ENCODE measurements at regions not wholly inside any gene's neighbourhood (a gene's known extent, or its start where the extent isn't known, plus 50 kb on each side); places are given as distances from the start of the nearest gene placed in this dataset.
"Not testable (repeated sequence)": the region's sequence is repeated elsewhere in the genome, so short reads cannot be mapped to it uniquely, and the experiment has no call there.

DNA sequence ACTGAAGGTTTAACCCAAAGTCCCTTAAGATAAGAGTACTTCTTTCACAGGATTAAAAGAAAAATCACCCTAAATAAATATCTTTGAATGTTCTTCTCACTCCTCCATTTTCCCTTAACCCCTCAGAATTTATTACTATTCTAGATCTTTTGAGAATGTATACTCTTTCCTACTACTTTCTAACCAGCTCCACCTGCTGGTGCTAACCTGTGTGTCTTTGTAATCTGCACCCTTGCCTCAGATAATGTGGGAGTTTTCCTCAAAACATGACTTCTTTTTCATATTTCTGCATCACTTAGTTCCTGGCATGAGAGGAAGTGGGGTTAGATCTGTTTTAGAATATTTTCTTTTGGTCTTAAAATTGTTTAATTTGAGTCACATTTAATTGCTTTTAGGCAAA, 394.2 kb downstream of the BMP2 start:
- DNase-seq (ENCODE audit: low read depth in 2 of 2): no peak

- DNase-seq (ENCODE audit: low read depth in 2 of 2): no peak
These were observed 404.4 kb downstream of the BMP2 start for GRCh38 chr20:7171911-7172310.

DNA sequence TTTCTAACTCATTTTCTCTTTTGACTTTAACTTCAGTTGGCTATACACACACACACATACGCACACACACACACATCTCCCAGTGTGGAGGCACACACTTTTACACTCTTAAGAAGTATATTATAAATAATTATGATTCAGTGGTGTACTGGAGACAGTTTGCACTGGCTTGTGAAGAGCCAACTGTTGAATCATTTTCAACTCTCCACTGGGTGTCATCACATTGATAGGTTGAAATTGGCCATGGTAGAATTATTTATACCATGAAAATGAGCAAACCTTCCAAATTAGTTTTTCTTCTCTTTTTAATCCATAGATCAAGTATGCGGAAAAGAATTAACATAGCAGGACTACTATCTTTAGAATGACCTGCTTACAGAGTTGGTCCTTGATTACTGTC, 407.1 kb downstream of the BMP2 start:
- no peak for DNase-seq (ENCODE audit: low read depth in 2 of 2)

GRCh38 chr20:7175827-7176226, 408.3 kb downstream of the BMP2 start:
- not testable (repeated sequence) for DNase-seq (ENCODE audit: low read depth in 2 of 2)

GRCh38 chr20:7178004-7178403, 410.5 kb downstream of the BMP2 start:
- no peak for DNase-seq (ENCODE audit: low read depth in 2 of 2)

GRCh38 chr20:7180256-7181045, 413.0 kb downstream of the BMP2 start:
- no peak for DNase-seq (ENCODE audit: low read depth in 2 of 2)

- no peak for DNase-seq (ENCODE audit: low read depth in 2 of 2)
These were observed 421.7 kb downstream of the BMP2 start for GRCh38 chr20:7189231-7189630.

DNA sequence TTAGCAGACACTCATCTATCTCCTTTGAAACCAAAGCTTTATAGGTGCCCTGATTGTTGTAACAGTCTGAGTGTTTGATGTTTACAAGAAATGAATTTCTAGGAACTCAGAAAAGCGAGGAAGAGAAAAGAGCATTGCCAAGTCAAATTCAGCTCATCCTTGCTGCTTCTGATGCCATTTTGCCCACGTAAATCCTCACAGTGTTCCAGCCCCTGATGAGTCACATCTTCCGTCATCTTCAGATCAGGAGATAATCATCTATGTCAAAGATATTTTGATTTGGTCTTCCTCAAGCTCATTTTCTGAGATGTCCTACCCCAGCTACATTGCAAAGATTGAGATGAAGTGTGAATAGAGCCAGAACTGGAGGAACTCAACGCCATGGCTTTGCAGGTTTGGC, 426.2 kb downstream of the BMP2 start:
- no peak for DNase-seq (ENCODE audit: low read depth in 2 of 2)

DNA sequence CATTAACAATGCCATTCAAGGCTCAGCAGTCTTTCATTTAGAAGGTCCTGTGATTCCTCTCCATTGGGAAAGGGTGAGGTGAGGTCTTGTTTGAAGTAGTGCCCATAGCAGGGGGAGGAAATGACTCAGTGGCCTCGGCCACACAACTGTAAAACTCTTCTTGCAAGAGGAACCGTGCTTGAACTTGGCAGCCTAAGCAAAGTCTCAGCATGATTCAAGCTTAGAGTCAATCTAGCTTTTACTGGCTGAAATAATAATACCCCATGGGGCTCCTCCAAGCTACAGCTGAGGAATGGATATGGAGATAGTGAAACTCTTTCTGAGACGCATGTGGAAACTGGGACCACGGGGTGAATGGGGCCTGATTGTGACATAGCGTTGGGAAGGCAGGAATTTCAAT, 428.2 kb downstream of the BMP2 start:
- no peak for DNase-seq (ENCODE audit: low read depth in 2 of 2)

DNA sequence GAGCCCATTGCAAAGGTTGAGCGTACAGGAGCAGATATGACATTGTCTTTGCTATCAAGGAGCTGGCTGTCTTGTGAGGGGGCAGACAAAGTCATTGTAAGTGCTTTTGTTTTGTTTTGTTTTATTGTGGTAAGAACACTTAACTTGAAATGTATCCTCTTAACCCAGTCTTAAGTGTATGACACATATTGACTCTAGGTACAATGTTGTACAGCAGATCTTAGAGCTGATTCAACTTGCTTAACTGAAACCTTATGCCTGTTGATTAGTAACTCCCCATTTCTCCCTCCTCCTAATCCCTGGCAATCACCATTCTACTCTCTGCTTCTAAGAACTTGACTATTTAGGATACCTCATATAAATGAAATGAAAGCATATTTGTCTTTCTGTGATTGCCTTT, 429.0 kb downstream of the BMP2 start:
- no peak for DNase-seq (ENCODE audit: low read depth in 2 of 2)

DNA sequence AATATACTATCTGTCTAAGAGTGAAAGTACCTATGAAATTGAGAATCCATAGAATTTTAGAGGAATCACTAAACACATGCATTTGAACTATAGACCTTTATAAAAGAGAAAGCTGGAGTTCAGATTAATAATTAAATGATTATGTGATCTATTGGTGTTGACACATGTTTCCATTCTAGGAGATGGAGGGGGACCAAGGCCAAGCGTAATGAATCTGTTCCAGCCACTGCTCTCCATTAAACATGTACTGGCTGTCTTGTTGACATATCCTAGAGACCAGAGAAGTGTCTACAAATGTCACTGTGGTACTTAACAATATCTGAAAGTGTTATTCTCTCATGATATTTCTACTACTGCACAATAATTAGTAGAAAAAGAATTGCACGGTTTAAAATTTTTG, 432.4 kb downstream of the BMP2 start:
- DNase-seq (ENCODE audit: low read depth in 2 of 2): no peak

- DNase-seq (ENCODE audit: low read depth in 2 of 2): no peak
These were observed 439.8 kb downstream of the BMP2 start for GRCh38 chr20:7207186-7207798.

DNA sequence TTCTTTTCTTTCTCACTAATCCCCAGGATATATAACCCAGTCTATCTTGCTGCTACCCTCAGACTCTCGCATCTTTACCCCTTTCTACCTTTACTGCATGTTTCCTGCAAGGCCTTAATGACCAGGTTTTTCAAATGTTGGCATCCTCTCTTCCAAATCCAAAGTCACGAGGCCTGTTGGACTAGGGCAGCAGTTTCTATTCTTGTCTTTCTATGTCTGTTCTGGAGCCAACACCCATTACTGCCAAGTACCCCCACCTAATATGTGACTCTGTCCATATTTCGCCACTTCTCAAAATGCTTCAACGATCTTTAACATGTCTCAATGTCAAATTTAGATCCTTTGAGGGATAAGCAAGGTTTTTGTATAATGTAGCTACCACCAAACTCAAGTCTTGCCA, 443.4 kb downstream of the BMP2 start:
- no peak for DNase-seq (ENCODE audit: low read depth in 2 of 2)

GRCh38 chr20:7214081-7214740, 446.7 kb downstream of the BMP2 start:
- no peak for DNase-seq (ENCODE audit: low read depth in 2 of 2)

- DNase-seq (ENCODE audit: low read depth in 2 of 2): no peak
These were observed 450.1 kb downstream of the BMP2 start for GRCh38 chr20:7217606-7218005.

DNA sequence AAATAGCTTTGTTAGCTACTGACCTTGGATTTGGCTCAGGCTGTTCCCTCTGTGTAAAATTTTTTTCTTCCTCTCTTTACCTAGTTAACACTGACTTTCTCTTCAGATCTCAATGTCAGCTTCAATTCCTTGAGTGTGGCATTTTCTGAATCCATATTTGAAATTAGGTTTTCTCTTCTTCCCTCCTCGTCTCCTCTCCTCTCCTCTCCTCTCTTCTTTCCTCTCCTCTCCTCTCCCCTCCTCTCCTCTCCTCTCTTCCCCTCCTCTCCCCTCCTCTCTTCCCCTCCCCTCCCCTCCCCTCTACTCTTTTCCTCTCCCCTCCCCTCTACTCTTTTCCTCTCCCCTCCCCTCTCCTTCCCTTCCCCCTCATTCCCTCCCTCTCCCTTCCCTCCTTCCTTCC, 453.3 kb downstream of the BMP2 start:
- no peak for DNase-seq (ENCODE audit: low read depth in 2 of 2)

DNA sequence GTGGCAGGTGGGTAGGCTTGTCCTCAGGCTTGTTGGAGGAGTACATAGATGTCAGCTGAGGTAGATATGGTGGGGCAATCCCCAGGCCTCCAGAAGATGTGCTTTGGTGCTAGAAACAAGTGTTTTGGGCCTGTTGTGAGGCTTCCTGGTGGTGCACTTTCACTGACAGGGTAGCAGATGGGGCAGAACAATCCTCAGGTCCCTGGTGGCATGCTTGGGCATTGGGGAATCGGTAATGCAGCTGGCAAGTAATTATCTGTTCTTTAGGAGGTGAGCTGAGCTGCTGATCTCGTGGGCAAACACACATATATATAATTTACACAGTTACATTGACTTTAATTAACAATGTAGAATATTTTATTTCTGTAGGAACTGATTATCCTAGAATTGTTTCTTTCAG, 458.7 kb downstream of the BMP2 start:
- DNase-seq (ENCODE audit: low read depth in 2 of 2): no peak

DNA sequence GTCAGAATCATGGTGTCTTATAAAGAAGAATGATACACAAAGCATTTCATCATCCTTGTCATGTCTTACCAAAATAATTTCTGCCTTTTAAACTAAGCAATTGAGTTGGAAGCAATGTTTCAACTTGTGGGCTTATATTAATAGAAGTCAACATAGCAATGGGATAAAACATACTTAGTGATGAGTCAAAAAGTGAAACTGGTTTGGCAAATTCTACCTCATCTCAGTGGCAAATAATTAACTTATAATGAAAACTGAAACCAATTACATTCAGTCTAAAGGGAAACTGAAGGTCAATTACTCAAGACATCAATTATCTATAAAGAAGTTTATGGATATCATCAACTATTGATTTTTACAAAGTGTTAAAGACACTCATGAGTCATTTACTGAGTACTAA, 463.8 kb downstream of the BMP2 start:
- no peak for DNase-seq (ENCODE audit: low read depth in 2 of 2)

- no peak for DNase-seq (ENCODE audit: low read depth in 2 of 2)
These were observed 465.3 kb downstream of the BMP2 start for GRCh38 chr20:7232796-7233195.

DNA sequence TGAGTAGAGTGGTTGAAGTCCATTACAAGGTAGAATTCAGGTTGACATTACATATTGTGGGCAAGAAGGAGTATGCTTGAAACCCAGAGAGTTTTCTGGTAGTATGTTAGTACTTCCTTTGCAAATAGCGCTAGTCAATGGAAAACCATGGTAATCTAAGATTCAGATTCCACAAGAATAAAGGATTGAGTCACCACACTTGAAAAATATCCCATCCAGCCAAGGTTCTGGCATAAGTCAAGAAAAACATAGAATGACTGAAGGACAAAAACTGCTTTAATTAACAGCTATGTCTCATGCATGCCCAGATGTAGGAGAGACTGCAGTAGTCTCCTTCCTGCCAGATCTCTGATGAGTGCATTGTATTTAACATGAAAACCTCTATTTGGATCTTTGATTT, 469.8 kb downstream of the BMP2 start:
- DNase-seq (ENCODE audit: low read depth in 2 of 2): no peak

DNA sequence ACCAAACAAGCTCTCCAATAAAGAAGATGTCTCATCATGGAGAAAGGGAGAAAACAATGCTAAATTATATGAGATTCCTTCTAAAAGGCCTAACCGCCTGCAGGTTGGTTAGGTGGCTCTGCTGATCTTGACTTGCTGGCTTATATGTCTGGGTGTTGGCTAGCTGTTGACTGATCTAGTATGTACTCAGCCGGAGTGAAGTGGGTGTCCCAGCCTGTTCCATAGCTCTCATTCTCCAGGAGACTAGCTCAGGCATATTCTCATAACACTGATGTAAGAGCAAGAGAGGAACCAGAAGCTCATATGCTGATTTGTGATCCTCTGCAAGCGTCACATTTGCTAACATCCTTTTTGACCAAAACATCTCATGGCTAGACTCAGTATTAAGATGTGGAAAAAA, 473.0 kb downstream of the BMP2 start:
- DNase-seq (ENCODE audit: low read depth in 2 of 2): no peak

- no peak for DNase-seq (ENCODE audit: low read depth in 2 of 2)
These were observed 481.1 kb downstream of the BMP2 start for GRCh38 chr20:7248281-7249201.

Data from stimulated activated CD4-positive, alpha-beta T cell treated with anti-CD3 and anti-CD28 coated beads, Interleukin-12 subunit alpha, Interleukin-12 subunit beta, amount 100 ng/mL, for 24 hours (primary cell).